ENCODE measurements at regions not wholly inside any gene's neighbourhood (a gene's known extent, or its start where the extent isn't known, plus 50 kb on each side); places are given as distances from the start of the nearest gene placed in this dataset.

GRCh38 chr7:124550036-124550435 lies 215.6 kb downstream of the GPR37 start:
- TF ChIP-seq CTCF (IDR thresholded peaks at IDR 0.05) (no peak), EP300 (IDR thresholded peaks at IDR 0.05) (no peak), POLR2AphosphoS5 (IDR thresholded peaks at IDR 0.05) (no peak), POLR2A (IDR thresholded peaks at IDR 0.05) (no peak)
